IPS-NIHi11 (cell line): ENCODE measurements at regions not wholly inside any gene's neighbourhood (a gene's known extent, or its start where the extent isn't known, plus 50 kb on each side); places are given as distances from the start of the nearest gene placed in this dataset.

Experiments used
- DNase-seq: peaks from one replicate; pipeline ENCODE4 v3.0.0; 2012; ENCODE audit warnings: mixed read lengths, low spot score

DNA sequence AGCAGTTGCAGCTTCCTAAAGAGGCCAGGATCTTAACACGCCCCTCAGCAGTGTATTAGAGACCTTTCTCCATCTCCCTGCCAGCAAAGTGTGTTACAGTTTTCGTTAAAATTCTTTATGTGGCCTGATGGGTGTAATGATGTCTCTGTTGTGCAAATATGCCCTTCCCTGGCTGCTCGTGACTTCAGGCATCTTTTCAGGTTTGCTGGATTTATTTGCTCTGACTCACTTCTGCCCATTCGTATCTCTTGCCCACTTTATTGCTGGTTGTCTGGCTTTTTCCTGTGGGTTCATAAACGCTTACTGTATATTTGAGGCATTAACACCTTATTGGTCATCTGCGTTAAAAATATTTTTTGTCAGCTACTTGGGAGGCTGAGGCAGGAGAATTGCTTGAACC is 134.5 kb downstream of the ASB1 start:
- DNase-seq: no peak

DNA sequence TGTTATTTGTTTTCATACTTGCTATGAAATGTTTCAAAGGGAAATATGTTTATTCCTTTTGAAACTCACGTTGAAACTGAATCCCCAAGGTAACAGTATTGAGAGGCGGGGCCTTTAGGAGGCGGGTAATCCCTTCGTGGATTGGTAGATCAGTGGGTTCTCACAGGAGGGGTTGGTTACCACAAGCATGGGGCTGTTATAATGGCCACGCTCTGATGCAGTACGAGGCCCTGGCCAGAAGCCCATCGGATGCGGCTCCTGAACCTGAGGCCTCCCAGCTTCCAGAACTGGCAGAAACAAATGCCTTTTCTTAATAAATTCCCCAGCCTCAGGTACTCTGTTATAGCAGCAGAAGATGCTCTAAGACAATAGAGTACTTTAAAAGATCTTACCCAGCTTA is 135.7 kb downstream of the ASB1 start:
- no peak for DNase-seq

DNA sequence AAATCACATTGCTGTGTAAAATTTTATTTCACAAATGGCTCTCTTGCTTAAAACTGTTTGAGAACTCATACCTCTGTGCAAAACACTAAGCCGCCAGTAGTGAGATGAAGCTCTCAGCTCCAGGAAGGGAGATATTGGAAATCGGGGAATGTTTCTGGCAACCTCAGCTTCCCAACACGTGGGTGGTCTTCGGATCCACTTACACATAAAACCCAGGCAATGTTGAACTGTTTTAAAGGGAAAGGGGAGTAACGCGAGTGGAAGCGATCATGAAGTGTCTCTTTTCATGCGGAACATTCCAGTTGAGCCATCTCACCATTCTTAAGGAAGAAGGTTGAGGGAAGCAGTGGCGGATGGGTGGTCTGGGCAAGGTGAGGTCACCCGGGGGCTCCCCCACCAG is 136.8 kb downstream of the ASB1 start:
- DNase-seq: no peak

DNA sequence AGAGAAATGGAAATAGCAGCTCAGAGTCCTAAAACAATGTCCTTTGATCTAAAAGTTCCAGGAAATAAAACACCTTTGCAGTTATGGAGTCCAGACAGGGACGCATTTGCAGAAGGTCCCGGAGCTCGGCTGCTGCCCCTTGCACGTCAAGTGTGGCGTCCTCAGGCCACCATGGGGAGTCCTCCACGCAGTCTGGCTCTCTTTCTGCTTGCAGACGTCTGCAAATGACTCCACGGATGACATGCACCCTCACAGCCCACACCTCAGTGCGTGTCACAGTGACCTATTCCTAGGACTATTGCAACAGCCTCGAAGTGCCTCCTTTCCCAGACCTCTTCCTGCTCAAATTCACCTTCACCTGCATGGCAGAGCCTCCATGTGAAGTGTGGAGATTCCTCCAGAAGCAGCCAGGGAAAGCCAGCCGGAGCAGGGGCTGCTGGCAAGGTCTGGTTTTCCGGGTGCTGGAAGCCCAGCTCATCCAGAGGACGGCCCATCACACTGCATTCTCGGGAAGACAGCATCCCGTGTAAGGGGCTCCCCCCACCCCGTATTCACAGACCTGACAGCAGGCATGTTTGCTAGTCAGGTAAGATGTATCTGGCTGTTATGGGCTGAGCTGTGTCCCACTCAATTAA is 137.7 kb downstream of the ASB1 start:
- no peak for DNase-seq

DNA sequence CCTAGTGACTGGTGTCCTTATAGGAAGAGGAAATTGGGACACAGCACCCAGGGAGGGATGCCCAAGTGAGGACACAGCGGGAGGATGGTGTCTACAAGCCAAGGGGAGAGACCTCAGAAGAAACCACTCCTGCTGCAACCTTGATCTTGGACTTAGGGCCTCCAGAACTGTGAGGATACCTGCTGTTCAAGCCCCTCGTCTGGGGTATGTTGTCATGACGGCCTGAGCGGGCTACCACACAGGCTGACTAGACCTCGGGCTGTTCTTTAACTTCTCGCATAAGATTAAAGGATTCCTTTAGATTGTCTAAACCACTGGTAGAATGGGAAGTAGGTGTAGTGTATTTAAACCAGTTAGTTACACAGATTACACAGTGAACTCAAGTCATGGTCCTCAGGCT is 138.3 kb downstream of the ASB1 start:
- DNase-seq: no peak

DNA sequence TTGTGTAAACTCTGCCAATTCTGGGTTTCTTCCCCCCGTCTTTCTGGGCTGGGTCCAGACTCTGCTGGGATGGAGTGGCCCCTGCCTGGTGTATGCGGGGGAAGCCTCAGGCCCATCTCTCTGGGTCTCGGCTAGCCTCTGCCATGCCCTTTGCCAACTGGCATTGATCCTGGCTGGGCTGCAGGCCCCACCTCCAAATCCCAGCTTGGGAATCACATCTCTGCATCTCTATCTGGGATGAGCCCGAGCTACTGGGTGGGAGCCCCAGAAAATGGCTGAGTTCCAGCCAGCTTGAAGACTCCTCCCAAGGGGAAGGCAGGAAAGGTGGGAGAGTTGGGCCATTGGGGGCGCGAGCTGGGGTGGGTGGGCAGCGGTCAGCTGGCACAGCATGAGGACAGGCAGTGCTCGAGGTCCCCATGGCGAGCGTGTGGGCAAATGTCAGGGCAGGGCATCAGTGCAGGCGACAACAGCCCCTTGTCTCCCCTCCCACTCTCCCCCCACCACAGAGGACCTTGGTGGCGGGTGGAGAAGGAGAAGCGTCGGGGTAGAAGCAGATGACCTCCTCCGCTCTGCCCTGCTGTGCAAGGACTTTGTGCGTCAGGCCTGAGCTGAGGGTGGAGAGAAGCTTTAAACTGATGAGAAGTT is 139.4 kb downstream of the ASB1 start:
- DNase-seq: no peak

DNA sequence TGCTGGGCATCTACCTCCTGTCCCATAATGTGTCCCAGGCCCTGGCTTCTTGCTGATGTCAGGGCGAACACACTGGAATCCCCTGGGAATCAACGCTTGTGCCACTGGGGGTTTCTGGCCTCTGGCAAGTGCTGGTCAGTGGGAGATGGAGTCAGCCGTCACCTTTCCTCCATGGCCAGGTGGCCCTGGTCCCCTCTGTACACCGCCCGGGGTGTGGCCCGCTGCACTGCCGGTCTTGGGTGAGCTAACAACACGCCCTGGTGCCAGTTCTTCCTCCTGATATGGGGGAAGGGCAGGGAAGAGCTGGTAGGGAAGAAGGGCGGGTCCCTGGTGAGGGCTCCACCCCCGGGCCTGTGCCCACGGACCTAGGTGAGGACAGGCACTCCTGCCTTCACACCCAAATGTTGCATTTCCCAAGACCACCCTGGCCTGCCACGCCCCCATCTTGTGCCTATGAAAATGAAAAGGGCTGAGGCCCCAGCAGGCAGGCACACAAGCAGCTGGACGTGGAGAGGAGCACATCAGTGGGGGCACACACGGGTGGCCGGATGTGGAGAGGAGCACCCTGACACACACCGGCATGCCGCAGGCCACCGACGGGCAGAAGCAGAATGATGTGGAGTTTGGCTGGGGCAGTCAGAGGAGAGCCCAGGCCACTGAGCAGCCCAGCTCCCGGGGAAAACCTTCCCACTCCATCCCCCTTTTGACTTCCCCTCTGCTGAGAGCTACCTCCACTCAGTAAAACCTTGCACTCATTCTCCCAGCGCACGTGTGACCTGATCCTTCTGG is 140.5 kb downstream of the ASB1 start:
- DNase-seq: no peak

DNA sequence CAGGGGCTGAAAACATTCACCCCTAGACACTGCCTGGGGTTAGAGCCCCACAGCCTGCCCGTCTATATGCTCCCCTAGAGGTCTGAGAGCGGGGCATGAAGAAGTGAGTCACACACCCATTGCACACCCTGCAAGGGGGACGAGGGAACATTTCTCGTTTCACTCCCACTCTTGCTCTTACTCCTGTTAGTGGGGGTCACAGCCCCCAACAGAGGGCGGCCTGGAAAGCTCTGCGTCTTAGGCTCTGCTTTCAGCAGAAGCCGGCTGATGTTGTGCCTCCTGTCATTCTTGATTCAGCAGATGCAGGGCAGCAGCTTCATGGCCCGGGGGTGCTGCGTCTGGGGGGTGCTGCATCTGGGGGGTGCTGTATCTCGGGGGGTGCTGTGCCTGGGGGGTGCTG is 141.3 kb downstream of the ASB1 start:
- DNase-seq: no peak

DNA sequence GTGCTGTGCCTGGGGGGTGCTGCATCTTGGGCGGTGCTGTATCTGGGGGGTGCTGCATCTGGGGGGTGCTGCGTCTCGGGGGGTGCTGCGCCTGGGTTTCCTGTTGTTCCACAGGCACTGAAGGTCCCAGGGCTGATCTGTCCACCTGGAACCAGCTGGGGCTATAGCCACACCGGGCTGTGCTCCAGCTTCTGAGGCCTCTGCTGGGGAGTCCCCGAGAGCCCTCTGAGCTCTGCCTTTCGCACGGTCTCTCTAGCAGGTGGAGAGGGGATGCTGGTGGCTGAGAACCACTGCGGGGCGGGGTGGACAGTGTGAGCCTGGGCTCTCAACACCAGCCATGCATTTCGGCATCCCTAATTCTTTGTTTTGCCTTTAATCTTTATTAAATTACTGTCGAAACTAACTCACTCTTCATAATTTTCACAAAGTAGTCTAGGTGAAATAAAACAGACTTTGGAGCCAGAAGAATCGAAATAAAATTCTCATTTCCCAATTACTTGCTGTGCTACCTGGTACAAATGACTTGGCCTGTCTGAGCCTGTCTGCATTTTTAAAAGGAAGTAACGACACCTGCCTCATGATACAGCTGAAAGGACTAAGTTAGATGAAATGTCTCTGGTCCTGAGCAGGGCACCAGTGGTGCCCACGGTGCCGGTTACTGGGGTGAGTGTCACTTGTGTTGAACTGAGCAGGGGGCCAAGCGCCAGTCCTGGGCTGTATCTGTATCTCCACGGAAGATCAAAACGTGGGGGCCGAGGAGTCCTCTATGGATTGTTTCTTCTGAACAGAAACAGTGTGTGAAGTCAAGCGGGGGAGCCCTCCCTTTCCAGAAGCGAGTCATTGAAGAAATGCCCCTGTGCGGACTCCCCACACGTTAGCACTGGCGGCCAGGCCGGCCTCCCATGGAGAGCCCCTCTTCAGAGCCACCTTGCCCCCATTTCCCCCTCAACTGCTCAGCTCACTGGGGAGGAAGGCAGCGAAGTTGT is 142.0 kb downstream of the ASB1 start:
- no peak for DNase-seq

DNA sequence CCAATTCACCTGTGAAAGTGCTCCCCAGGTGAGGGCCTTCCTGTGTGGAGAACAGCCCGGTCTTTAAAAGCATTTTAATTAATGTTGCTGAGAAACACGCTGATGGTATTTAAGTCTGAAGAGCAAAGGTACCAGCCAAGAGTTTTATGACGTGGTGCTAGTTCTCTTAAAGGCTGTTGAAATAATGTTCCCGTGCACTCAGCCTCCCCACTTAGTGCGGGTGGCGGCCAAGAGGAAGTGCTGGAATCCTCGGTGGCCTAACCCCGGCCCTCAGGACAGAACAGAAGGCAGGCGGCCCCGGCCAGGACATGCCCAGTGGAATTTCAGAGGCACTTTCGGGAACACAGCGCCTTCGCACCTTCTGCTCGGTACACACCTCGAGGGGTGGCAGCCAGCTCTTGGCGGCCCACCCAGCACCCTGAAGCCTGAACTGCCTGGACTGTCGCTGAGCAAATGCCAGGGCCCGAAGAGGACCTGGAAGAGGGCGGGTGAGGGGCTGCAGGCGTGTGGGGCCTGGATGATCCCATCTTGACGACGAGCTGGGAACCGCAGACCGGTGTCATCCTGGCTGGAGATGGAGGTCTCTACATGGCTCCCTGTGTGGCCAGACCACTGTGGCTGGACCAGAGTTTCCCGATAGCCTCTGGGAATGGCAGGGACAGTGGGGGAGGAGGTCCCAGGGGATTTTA is 142.9 kb downstream of the ASB1 start:
- DNase-seq: no peak

DNA sequence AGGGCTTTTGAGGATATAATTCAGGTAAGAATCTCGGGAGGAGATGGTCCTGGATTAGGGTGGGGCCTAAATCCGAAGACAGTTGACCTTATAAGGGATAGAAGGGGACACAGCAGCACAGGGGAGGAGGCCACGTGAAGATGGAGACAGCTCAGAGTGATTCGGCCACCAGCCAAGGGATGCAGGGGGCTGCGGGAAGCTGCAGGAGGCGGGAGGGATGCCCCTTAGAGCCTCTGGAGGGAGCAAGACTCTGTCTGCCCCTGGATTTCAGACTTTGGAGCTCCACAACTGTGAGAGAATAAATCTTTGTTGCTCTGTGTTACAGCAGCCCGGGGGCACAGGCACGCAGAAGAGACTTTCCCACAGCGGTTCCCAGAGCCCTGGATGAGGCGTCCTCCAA is 143.7 kb downstream of the ASB1 start:
- no peak for DNase-seq

DNA sequence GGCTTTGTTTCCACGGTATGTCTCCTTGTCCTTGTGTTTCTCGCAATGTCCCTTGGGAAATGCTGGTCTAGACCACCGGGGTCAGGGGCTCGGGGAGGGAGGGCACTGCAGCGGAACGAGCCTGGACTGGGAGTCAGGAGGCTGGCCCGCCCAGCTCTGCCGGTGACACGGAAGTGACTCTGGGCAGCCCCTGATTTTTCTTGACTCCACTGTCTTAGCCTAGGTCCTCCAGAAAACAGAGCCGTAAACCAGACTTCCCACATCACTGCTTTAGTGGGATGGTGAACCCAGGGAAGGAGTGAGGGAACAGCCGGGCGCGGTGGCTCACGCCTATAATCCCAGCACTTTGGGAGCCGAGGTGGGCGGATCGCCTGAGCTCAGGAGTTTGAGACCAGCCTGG is 144.2 kb downstream of the ASB1 start:
- DNase-seq: no peak

DNA sequence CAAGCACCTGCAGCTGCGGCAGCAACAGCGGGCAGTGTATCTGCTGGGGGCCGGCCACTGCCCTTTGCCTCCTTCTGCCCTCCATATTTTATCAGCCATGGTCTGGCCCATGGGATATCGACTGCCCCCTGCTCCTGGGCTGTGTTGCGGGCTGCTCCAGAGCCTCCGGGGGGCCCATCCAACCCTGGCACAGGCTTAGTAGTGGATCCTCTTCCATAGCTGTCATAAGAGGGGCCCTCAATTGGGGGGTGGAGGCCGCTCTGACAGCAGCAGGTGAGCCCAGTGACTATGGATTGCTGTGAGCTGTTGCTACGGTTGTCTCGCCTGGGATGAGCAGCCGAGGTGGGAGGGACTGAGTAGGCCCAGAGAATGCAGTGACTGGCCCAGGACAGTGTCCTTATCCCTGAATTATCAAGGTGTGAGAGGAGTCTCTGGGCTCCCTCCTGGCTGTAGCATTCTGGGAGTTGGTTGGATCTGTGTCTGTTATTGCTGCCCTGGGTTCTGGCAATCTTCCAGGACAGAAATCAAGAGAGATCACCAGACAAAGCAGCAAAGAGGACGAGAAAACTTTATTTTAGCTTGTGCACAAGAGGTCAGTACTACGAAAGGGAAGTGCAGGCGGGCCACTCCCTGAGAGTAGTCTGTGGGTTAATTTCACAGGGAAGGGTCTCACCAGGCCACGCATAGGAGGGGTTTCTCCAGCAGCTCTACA is 145.1 kb downstream of the ASB1 start:
- DNase-seq: no peak

DNA sequence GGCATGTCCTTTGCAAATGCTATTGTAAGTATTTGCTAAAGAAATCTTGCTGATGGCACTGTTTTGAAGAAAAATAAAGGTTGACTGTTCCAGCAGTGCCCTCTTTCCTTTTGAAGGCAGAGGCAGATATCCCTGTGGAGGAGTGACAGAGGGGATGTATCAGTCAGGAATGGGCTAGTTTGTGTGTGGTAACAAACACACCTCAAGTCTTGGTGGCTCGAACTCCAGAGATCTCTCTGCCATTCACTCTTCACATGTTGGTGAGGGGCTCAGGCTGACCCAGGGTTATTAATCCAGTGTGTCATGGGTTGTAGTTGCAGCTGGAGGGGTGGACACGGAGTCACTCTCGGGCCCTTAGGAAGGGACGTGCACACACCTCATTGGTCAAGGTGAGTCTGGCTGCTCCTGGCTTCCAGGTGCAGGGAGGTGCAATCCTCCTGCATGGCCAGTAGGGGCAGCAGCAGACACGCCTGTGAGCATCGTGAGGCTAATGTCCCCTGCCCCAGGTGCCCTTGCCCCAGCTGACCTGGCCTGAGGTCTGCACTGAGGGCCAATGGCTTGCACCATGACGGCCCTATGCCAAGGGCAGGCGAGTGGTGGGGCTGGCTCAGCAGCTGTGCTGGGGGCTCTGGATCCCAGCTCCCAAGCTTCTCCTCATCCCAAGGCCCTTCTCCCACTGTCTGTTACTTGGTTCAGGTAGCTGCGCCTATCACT is 146.5 kb downstream of the ASB1 start:
- DNase-seq: peak; percentile 96

DNA sequence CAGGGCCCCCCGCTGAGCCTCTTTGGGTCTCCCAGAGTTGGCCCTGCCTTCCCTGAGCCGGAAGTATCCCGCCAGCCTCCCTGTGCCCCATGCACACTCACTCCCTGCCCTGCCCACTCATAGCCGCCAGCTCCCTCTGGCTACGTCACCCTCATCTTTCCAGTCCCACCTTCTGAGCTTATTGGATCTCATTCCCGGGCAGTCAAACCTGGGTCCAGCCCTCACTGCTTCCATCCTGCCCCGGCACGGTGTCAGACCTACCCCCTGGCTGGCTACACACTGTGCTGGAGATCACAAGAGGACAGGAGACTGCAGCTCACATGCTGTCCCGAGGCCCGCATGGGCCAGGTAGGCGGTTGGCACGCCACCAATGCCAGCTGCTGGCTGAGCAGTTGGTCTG is 147.2 kb downstream of the ASB1 start:
- no peak for DNase-seq

DNA sequence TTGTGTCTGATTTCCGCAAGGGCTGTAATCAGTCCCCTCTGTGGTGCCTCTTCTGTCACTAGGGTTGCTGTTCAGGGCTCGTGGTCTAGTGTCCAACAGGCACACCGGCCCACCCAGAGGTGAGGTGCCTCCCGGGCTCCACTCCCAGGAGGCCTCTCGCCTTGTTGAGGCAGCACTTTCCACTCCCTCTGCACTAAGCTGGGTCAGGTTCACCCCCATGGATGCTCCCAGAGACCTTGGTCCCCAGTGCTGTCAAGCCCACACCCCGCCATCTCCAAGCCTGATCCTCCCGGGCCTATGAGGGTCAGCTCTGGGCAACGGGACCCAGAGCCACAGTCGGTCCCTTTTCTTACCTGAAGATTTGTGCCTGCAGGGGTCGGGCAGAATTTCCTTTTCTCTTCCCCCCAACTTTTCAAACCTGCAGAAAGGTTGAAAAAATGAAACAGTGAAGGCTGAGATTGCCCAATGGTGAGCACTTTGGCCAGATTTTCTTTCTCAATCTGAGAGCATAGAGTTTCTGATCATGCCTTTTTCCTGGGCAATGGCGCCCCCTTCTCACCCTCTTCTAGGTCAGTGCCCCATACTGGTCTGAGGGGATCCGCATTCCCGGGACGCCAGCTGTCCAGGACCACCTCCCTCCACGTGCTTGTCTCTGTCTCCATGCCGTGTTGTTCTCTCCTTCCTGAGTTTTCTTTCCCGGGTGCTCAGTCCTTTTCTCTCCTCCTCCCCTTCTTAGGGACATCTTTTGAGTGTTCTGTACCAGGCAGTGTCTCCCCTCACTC is 148.0 kb downstream of the ASB1 start:
- no peak for DNase-seq

DNA sequence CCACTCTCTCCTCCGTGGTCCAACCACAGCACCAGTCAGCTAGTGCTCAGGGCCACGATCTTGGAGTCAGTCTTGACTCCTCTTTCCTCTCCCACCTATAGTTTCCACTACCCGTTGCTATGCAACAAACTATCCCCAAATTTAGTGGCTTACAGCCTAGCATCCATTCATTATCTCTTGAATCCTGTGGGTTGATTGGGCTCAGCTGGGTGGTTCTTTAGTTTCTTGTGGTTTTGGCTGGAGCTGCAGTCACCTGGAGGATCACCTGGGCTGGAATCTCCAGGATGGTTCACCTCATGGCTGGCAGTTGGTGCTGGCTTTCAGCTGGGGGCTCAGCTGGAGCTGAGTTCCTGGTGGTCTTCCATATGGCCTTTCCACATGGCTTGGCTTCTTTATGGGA is 149.9 kb downstream of the ASB1 start:
- DNase-seq: no peak

DNA sequence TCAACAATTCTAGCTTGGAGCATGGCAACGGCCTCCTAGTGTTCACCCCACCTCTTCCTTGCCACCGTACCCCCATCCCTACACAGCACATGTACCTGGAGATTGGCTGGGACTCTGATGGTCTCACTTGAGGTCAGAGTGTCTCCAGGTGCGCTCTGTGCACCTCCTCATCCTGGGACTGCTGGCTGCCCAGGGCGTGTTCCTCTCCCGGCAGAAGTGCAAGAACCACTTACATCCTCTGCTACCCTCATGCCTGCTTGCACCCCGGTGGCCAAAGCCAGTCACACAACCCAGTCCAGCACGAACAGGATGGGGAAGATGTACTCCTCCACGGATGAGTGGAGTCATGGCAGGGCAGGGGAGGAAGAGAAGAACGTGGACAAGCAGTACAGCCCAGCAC is 151.5 kb downstream of the ASB1 start:
- DNase-seq: no peak

DNA sequence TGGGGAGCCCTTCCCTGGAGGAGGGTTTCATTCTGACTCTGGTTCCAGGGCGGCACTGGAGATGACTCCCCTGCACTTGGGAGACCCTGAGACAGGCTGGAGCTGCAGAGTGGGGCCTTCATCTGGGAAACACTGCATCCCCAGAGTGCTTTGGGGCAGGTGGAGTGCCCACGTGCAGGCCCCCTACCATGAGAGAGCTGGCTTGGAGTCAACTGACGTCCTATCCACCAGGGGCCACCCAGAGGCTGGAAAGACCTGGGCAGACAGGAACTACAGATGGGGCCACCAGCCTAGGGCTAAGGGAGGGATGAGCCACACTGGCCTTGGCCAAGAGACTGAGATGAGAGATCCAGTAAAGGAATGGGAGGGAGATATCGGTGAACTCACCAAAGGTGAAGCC is 153.8 kb downstream of the ASB1 start:
- DNase-seq: no peak

DNA sequence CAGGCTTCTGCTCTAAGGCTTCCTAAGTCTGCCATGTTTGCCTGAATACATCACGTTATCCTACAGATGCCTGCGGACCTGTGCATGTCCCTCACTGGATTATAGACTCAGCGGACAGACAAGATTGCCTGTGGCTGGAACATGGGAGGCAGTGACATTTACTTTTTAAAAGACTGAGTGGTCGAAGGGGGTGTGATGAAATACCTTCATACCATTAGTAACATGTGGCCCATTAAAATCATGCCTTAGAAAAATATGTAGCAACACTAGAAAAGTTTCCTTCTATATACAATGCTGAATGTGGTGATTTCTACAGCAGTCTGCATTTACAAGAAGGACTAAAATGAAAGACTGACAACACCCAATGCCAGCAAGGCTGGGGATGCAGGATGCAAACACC is 154.4 kb downstream of the ASB1 start:
- no peak for DNase-seq
